IPS-20b (cell line): ENCODE measurements at regions not wholly inside any gene's neighbourhood (a gene's known extent, or its start where the extent isn't known, plus 50 kb on each side); places are given as distances from the start of the nearest gene placed in this dataset.

Experiments
- H3K27ac ChIP-seq: one replicate; pipeline ENCODE4 v1.5.1; 2013; ENCODE audit warnings: low read length
- H3K27me3 ChIP-seq: 2 replicates; pipeline ENCODE4 v1.6.1; 2013; ENCODE audit warnings: mild to moderate bottlenecking, low read length, inconsistent platforms; ENCODE audit not compliant: insufficient read depth
- H3K36me3 ChIP-seq: 2 replicates; pipeline ENCODE4 v1.6.1; 2013; ENCODE audit warnings: low read depth, mild to moderate bottlenecking, inconsistent platforms, low read length, moderate library complexity; ENCODE audit not compliant: insufficient read depth
- H3K4me1 ChIP-seq: 2 replicates; pipeline ENCODE4 v1.6.1; 2013; ENCODE audit warnings: mild to moderate bottlenecking, control low read depth, inconsistent platforms, low read length, moderate library complexity; ENCODE audit not compliant: insufficient read depth
- H3K4me3 ChIP-seq: 2 replicates; pipeline ENCODE4 v1.5.1; 2013; ENCODE audit warnings: mild to moderate bottlenecking, low read length, inconsistent platforms
- H3K9ac ChIP-seq: 2 replicates; pipeline ENCODE4 v1.6.1; 2013; ENCODE audit warnings: low read depth, mild to moderate bottlenecking, inconsistent platforms, low read length, moderate library complexity
- H3K9me3 ChIP-seq: 2 replicates; pipeline ENCODE4 v1.6.1; 2013; ENCODE audit warnings: mild to moderate bottlenecking, low read depth, low read length, inconsistent platforms; ENCODE audit not compliant: insufficient read depth

DNA sequence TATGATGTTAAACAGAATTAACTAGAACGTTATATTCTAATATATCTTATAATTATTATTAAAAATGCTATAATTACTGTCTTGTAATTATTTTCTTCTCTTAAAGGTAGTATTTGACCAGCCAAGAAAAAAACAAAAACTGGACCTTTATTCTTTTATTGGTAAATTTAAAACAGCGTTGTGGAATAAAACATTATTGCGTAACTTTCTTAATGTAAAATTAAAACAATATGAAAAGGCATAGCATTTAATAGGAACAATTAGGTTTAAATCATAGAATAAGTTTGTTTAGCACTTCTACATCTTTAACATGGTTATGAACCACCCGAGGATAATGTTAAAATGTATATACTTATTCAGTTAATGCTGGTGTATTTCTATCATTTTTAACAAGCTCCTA lies 574.5 kb upstream of the CDH18 start:
- Histone ChIP-seq H3K27me3 (no peaks in the 10 kb centered on the region), H3K36me3 (no peaks in the 10 kb centered on the region), H3K4me1 (no peaks in the 10 kb centered on the region), H3K9me3 (no peaks in the 10 kb centered on the region), H3K9ac (no peak overlapping the region), H3K4me3 (no peak overlapping the region), H3K27ac (no peak overlapping the region)

DNA sequence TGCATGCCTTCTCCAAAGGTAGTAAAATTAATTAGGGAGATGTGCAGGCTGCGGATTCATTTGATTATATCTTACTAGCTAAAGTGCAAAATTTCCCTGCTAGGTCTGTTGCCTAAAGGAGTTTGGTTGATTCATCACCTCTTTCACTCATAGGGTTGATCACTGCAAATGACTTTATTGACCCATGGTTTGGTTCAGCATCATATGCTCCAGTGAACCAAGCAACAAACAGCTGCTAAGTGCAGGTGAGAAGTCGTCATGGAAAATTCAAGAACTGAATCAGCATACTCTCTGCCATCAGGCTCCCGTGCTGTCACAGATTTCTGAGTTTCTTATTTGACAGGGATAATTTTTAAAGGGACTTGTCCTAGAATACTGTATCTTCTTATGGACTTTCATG lies 571.8 kb upstream of the CDH18 start:
- H3K9me3 ChIP-seq, result no peaks in the 10 kb centered on the region
- peaks cover 3% of the 10 kb centered on the region for H3K4me1 ChIP-seq

DNA sequence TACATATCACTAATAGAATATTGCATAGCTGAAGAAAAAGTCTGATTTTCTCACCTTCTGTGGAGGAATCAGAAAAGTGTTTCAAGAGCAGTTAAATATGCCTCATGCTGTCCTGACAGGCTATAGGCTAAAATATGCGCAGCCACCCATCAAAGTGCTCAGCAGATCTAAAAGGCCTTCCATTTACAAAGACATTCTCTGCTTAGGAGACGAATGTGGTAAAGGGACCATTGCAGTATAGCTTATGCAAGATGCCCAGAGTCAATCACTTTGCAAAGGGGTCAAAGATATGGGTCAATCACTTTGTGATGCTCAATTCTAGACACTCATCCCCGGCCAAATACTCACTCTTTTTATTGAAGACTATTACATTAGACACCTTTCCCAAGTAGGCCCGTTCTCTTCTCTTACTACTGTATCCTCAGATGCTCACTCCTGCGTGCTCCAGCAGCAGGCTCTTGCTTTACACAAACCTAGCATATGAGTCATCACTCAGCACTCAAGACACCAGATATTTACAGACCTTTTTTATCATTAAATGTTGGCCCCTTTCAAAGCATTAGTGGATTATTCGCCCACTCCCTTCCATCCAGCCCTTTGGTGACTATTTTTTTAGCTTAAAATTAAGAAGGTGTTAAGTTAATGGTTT lies 568.2 kb upstream of the CDH18 start:
- H3K27me3 ChIP-seq, result no peaks in the 10 kb centered on the region
- H3K27ac ChIP-seq, result no peak overlapping the region
- peaks cover 3% of the 10 kb centered on the region for H3K4me1 ChIP-seq
- no peak overlapping the region for H3K9ac ChIP-seq
- H3K36me3 ChIP-seq, result no peaks in the 10 kb centered on the region
- H3K4me3 ChIP-seq, result no peak overlapping the region
- no peaks in the 10 kb centered on the region for H3K9me3 ChIP-seq

More for the DNA sequence above, 571.8 kb upstream of the CDH18 start:
- Histone ChIP-seq H3K27me3 (no peaks in the 10 kb centered on the region), H3K36me3 (no peaks in the 10 kb centered on the region), H3K9ac (no peak overlapping the region), H3K4me3 (no peak overlapping the region), H3K27ac (no peak overlapping the region)

DNA sequence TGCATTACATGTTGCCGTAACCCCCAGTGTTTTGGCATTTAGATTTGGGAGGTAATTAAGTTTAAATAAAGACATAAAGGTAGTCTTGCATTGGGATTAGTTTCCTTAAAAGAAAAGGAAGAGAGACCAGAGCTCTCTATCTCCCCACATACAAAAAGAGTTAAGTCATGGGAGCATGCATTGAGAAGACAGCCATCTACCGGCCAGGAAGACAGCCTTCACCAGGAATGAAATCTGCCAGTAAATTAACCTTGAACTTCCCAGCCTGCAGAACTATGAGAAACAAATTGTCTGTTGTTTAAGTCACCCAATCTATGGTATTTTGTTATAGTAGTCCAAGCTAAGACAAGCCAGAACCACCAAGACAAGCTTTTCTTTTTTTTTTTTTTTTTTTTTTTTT lies 567.0 kb upstream of the CDH18 start:
- H3K9me3 ChIP-seq, result no peaks in the 10 kb centered on the region
- peaks cover 3% of the 10 kb centered on the region for H3K4me1 ChIP-seq
- H3K4me3 ChIP-seq, result no peak overlapping the region
- H3K27me3 ChIP-seq, result no peaks in the 10 kb centered on the region
- no peak overlapping the region for H3K9ac ChIP-seq
- no peak overlapping the region for H3K27ac ChIP-seq
- H3K36me3 ChIP-seq, result no peaks in the 10 kb centered on the region

DNA sequence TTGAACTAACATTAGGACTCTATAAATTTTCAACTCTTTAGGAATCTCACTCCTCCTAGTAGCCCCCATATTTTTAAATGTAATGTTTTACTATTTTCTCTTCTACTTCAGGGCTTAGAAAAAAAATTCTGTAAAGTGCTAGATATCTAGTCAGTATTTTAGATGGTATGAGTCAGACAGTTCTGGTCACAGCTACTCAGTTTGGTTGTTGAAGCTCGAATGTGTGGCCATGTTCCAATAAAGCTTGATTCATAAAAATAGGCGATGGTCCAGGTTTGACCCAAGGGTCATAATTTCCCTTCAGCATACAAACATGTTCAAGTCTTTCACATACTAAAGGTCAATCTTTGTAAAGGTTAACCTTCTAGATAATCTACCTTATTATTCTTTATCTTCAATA lies 566.0 kb upstream of the CDH18 start:
- Histone ChIP-seq H3K27ac (no peak overlapping the region), H3K27me3 (no peaks in the 10 kb centered on the region), H3K9ac (no peak overlapping the region), H3K9me3 (no peaks in the 10 kb centered on the region), H3K4me3 (no peak overlapping the region), H3K4me1 (peaks cover 3% of the 10 kb centered on the region), H3K36me3 (no peaks in the 10 kb centered on the region)

DNA sequence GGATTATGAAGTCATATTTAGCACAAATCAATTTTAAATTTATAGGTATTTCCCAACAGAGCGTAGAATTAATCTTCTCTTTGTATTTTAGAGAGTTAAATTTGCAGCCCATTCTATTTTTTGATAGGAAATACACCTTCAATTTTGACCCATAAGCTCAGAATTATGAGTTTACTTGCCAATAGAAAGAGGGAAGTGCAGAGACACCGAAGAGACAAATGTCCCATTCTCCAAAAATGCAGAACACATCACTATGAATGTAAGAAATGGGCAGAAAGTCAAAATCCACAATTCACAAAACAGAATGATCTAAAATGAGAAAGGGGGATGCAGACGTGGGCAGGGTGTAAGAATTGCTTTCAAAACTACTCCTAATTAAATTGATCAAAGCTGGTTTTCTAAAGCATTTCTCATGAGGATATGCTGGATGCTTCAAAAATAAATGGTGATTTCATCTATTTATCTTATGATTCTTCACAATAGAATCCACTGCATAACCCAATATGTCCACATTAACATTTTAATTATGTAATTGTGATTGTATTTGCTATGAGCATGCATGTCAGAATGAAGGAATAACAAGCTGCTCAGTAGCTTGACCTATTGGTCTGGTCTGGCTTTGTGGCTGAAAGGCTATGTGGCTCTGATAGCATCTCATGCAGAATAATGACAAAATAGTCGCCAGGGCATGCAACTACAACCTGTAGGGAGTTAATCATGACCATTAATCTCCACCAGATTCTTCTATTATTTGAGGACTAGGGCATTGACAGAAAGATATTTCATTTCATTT lies 550.1 kb upstream of the CDH18 start:
- Histone ChIP-seq H3K9ac (no peak overlapping the region), H3K27me3 (no peaks in the 10 kb centered on the region), H3K4me3 (no peak overlapping the region), H3K36me3 (no peaks in the 10 kb centered on the region), H3K9me3 (no peaks in the 10 kb centered on the region), H3K27ac (no peak overlapping the region), H3K4me1 (no peaks in the 10 kb centered on the region)

DNA sequence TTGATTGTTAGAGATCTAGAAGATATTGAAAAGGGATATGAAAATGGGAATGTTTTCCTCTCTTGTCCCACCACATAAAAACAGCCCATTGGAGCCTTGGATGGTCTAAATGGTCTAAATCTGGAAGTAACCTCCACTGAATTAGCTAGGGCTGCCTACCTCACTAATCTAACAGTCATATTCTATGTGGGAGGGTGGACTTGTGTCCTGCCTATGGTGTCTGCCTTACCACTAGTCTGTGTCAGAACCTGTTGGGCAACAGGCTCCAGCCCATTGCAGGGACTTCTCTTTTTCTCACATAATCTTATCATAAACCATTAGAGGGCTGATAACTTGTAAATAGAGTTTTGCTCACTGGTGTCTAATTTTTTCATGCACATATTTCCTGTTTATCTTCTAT lies 548.8 kb upstream of the CDH18 start:
- H3K9ac ChIP-seq, result no peak overlapping the region
- H3K4me1 ChIP-seq, result no peaks in the 10 kb centered on the region
- no peak overlapping the region for H3K4me3 ChIP-seq
- no peak overlapping the region for H3K27ac ChIP-seq
- H3K36me3 ChIP-seq, result no peaks in the 10 kb centered on the region
- H3K9me3 ChIP-seq, result no peaks in the 10 kb centered on the region
- H3K27me3 ChIP-seq, result no peaks in the 10 kb centered on the region

DNA sequence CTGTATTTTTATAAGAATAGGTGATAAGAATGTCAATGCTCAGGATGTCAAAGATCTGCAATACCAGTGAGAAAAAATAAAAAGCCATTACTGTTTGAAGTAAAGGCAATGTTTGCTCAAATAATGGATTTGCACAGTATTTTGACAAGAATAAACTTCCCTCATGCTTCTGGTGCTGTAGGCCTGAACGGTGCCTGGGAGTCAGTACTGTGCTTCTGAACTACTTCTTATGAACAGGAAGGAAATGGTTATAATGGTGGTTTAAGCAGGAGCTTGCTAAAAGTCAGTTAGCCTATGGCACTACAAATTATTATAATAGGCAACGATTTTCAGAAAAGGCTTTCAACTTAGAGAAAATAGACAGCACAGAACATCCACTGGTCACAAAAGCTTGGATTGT lies 548.3 kb upstream of the CDH18 start:
- Histone ChIP-seq H3K27ac (no peak overlapping the region), H3K4me1 (no peaks in the 10 kb centered on the region), H3K36me3 (no peaks in the 10 kb centered on the region), H3K9me3 (no peaks in the 10 kb centered on the region), H3K27me3 (no peaks in the 10 kb centered on the region), H3K4me3 (no peak overlapping the region), H3K9ac (no peak overlapping the region)

DNA sequence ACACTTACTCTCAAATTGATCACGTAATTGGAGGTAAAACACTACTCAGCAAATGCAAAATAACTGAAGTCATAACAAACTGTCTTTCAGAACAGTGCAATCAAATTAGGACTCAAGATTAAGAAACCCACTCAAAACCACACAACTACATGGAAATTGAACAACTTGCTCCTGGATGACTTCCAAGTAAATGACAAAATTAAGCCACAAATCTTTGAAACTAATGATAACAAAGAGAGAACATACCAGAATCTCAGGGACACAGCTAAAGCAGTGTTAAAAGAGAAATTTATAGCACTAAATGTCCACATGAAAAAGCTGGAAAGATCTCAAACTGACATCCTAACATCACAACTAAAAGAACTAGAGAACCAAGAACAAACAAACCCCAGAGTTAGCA lies 540.5 kb upstream of the CDH18 start:
- H3K9me3 ChIP-seq, result no peaks in the 10 kb centered on the region
- H3K27me3 ChIP-seq, result no peaks in the 10 kb centered on the region
- no peaks in the 10 kb centered on the region for H3K36me3 ChIP-seq
- H3K9ac ChIP-seq, result no peak overlapping the region
- no peaks in the 10 kb centered on the region for H3K4me1 ChIP-seq
- no peak overlapping the region for H3K27ac ChIP-seq
- H3K4me3 ChIP-seq, result no peak overlapping the region

DNA sequence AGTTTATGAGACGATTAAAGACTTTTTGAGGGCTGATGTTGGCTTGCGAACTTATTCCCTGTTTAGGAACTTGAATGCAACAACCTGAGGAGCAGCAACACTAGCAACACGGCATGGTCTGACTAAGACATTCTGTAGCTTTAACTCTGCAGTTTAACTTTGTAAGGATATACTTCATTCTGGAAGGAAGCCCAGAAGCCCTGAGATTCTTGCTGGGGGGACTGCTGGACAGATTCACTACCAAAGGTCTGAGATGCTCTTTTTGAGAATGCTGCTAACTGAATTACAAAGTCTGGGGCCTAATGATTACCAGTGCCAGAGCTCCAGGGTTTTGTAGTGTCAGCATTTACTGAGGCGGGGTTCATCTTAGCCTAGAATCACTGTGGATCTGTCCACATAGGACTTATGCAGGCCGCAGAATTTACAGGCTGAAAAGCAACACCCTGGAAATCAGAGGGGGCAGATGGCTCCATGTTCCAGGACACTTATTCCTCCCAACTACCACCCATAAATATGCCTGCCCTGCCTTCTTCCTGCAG lies 537.1 kb upstream of the CDH18 start:
- H3K27me3 ChIP-seq, result no peaks in the 10 kb centered on the region
- no peaks in the 10 kb centered on the region for H3K36me3 ChIP-seq
- no peaks in the 10 kb centered on the region for H3K9me3 ChIP-seq
- H3K4me3 ChIP-seq, result no peak overlapping the region
- no peak overlapping the region for H3K9ac ChIP-seq
- no peak overlapping the region for H3K27ac ChIP-seq
- H3K4me1 ChIP-seq, result no peaks in the 10 kb centered on the region

DNA sequence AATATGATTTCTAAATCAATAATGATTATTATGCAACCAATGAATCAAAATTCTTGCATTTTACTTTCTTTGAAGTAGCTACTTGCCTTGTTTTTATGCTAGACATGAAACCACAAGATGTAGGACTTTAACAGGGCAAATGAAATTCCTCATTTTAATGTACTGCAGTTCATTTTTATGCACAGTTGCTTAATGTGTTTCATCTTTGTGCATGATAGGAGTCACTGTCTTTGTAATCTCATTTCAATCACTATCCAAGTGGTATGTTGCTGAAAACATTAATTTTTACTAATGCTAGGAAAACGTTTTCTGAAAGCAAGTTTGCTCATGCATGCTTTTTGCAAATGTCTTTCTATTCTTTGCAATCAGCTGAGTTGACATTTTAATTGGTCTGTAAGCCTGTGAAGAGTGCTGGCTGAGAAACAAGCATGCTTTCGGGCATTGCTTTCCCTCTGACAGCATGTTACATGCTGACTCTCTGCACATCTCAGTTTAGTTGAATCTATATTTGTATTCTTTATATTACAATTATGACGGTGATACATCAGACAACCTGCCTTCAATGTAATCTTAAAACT lies 535.0 kb upstream of the CDH18 start:
- no peaks in the 10 kb centered on the region for H3K9me3 ChIP-seq
- no peaks in the 10 kb centered on the region for H3K27me3 ChIP-seq
- H3K36me3 ChIP-seq, result no peaks in the 10 kb centered on the region
- H3K4me3 ChIP-seq, result no peak overlapping the region
- H3K9ac ChIP-seq, result no peak overlapping the region
- H3K4me1 ChIP-seq, result no peaks in the 10 kb centered on the region
- H3K27ac ChIP-seq, result no peak overlapping the region

DNA sequence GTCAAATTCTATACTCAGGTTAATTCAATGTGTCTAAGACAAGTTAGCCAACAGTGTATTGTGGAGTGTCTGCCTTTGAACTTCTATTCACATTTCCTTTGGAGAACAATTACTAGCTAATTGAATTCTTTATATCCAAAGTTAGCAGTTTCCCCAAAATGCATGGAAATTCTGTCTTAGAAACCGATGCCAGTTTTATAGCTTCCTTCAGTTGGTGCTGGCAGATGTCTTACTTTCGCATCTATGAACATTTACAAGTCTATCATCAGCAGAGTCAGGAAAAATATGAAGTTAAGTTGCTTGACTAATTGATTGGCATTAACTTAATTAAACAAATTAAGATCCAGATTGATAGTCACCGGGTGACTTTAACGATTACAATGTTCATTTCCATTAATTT lies 527.6 kb upstream of the CDH18 start:
- Histone ChIP-seq H3K36me3 (no peaks in the 10 kb centered on the region), H3K9me3 (no peaks in the 10 kb centered on the region), H3K27me3 (no peaks in the 10 kb centered on the region), H3K4me3 (no peak overlapping the region), H3K4me1 (no peaks in the 10 kb centered on the region), H3K27ac (no peak overlapping the region), H3K9ac (no peak overlapping the region)
